ENCODE measurements at regions not wholly inside any gene's neighbourhood (a gene's known extent, or its start where the extent isn't known, plus 50 kb on each side); places are given as distances from the start of the nearest gene placed in this dataset.
"Not testable (repeated sequence)": the region's sequence is repeated elsewhere in the genome, so short reads cannot be mapped to it uniquely, and the experiment has no call there.

DNA sequence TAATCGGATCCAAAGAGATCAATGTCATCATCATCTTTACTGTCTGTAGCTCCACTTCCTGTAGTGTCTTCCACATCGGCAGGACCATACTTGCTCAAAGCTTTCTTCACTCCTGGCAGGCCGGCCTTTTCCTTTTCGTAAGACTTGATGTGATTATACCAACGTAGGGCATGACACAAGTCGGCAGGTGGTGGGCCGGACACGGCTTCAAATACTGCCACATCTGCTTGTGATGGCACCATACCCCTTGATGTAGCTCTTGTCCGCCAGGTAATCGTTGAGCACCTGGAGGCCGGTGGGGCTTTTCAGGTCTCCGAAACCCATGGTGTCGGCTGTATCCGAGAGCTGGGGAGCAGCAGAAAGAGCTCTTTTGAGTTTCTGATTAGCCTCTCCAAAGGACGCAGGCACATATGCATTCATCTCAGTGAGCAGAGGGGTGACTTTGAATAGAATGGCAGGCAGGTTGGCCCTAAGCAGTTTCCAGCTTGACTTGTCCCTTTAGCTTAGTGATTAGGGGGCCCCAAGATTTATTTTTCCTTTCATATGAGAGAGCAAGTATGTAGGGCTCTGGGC lies 106.0 kb upstream of the PODXL start:
- DNase-seq = not testable (repeated sequence)

DNA sequence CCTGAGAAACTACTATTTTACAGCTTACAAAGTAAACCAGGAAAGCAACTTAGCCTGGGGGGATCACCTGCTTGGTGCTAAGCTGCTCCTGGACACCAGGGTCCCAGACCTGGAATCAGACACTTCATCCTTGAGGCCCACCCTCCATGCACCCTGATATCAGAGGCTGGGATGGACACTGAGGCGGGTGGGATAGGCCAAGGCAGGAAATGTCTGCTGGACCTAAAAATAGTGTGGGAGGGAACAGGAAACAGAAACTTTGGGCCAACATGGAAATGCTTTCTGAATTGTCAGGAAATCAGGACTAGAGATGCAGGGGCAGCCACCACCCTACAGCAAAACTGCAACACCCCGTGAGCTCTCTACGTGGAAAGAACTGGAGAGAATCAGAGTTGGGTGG lies 101.5 kb upstream of the PODXL start:
- no peak for DNase-seq

DNA sequence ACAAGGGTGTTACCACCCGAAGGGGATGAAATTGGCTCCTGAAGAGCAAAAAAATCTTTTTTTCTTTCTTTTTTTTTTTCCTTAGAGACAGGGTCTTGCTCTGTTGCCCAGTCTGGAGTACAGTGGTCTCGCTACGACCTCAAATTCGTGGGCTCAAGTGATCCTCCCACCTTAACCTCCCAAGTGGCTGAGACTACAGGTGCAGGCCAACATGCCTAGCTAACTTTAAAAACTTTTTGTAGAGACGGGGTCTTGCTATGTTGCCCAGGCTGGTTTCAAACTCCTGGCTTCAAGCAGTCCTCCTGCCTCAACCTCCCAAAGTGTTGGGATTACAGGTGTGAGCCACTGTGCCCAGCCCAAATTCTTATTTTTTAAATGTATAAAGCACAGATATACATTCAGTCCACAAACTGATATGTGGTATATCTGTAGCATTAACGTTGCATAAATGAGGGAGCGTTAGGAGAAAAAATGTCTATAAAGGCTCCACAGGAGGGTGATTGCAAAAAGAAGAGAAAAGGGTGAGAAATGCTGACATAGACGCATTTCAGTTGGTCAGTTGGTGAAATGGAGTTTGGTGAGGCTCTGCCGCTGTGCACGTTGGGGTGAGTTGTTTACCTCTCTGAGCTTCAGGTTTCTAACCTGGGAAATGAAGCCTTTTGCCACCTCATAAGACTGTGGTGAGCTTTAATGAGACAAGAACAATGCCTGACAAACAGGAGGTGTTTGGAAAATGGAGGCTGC lies 100.7 kb upstream of the PODXL start:
- no peak for DNase-seq

DNA sequence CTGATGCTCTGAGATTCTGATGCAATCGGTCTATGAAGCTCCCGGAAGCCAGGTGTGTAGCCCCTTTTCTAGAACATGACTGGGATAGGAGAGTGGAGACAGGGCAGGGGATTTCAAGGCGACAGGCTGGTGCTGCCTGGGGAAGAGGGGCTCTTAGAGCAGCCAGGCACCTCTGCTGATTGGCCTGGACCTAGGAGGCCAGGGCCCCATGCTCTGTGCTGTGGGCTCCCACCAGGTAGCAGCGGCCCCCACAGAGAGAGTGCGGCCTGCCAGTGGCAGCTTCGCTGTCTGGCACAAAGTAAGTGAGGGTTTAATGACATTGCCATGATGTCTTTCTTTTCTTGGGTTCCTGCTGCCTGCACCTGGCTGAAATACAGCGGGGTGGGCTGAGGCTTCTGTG lies 99.4 kb upstream of the PODXL start:
- no peak for DNase-seq

DNA sequence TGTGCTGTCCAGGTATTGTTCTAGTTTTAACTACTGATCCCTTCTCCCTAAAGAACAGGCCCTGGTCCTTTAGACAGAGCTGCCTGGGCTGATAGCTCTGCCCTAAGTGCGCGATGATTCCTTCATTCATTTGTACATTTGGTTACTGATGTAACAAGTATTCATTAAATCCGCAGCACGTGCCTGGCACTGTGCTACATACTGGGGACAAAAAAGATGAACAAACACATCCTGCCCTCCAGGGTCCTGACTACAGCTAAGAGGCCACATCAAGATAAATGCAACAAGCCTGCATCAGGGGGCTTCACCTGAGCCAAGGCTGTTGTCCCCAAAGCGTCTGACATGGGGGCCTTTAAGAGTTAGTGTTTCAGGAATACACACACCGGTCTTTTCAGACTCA lies 99.0 kb upstream of the PODXL start:
- no peak for DNase-seq

DNA sequence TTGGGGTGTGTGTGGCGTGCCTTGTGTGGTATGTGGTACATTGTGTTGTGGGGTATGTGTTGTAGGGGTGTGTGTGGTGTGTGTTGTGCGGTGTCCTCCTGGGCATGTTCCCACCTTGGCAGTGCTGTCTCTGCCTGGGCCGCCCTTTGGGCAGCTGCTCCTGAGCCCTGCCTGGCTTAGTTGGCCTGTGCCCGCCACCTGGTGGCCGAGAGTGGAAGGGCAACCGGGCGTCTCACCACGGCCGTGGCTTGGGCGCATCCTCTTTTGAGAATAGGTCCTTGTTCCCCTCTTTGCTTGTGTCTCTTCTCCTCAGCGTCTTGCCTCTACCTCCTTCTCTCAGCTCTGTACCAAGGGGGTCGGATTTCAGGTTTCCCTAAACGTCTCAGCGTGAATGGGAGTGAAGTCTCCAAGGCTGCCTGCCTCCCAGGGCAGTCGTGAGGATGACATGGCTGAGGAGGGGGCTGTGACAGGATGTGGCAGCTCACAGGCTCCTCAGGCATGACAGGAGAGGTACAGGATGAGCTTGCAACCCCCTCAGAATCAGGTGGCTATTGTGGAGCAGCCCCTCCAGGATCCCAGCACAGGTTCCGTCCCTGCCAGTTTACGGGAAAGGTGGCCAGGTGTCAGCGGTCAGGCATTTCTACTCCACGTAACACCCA lies 98.4 kb upstream of the PODXL start:
- peak; percentile 39 for DNase-seq

DNA sequence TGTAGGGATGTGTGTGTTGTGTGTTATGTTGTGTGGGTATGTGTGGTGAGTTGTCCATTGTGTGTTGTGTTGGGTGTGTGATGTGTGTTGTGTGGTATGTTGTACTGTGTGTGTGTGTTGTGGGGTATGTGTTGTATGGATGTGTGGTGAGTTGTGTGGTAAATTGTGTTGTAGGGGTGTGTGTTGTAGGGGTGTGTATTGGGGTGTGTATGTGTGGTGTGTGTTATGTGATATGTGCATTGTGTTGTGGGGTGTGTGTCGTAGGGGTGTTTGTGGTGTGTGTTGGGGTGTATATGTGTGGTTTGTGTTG lies 97.8 kb upstream of the PODXL start:
- no peak for DNase-seq

DNA sequence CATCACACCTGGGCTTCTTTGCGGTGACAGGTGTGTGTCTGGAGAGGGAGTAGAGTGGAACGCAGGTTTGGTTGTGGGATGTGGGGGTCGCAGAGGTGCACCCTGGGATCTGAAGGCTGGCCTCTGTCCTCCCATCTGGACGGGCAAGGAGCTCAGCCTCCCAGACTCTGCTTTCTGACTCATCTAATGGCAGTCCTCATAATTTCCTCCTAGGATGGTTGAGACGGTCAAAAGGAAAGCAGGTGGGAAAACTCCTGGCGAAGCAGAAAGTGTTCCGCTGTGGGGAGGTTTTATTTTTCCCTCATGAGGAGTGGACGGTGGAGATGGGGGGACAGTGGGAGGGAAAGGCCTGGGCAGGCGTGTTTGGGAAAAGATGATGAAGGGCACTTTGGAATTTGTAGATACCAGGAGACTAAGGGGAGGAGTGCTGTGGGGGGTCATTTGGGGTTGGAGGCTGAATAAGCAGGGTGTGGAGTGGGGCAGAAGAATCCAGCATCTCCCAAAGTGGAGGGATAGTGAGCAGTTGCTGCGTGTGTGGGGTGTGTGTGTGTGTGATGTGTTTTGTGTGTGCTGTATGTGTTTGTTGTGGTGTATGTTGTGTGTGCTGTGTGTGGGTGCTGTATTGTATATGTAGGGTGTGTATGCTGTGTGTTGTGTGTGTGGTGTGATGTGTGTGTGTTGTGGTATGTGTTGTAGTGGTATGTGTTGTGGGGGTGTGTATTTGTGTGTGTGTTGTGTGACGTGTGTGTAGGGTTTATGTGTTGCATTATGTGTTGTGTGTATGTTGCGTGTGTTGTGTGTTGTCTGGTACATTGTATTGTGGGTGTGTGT lies 97.2 kb upstream of the PODXL start:
- no peak for DNase-seq

DNA sequence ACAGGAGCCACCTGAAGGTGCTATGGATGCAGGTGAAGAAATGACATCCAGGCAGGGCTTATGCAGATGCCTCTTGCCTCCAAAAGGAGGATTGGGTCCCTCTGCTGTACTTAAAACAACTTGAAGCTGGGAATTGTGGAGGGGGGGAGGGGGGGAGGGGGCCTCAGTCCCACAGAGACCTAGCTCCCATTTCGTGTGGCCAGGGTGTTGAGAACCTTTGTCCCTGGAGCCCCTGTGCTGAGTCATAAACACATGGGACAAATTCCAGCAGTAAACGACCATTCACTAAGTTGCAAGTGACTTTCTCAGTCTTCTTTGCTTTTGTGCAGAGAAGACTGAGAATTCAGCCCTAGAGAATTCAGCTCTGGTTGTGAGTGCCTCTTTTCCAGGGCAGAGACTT lies 96.5 kb upstream of the PODXL start:
- no peak for DNase-seq

DNA sequence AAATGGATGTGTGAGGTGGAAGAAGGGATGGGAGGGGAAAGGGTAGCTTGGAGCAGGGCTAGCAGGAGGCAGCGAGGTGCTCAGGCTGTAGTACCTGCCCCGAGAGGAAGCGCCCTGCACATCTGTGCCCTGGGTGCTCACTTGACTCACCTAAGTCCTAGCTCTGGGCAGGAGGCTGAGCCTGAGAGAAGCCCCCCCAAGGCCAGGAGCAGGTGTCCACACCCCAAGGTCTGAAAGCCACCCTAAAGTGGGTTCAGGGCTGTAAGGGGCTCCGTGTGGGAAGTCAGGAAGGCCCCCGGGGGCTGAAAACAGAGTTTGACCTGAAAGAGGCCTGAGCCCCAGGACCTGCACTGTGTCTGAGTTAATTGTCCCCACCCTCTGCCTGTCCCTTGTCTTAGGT lies 95.8 kb upstream of the PODXL start:
- no peak for DNase-seq

DNA sequence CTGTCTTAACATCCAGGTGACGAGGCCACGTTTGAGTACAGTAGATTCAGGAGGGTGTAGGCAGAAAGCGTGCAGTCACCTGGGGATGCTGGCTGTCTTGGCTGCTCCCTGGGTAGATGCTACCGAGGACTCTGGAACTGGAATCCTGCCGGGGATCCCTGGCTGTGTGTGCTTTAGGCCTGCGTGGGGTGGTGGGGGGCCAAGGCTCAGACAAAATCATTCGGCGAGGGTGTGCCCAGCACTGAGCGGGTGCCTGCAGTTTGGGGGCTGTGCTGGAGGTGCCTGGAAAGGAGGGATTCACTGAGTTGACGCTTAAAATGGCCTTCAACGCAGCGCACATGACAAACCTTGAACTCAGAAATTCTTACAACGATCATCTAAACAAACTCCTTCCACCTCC lies 93.5 kb upstream of the PODXL start:
- no peak for DNase-seq

DNA sequence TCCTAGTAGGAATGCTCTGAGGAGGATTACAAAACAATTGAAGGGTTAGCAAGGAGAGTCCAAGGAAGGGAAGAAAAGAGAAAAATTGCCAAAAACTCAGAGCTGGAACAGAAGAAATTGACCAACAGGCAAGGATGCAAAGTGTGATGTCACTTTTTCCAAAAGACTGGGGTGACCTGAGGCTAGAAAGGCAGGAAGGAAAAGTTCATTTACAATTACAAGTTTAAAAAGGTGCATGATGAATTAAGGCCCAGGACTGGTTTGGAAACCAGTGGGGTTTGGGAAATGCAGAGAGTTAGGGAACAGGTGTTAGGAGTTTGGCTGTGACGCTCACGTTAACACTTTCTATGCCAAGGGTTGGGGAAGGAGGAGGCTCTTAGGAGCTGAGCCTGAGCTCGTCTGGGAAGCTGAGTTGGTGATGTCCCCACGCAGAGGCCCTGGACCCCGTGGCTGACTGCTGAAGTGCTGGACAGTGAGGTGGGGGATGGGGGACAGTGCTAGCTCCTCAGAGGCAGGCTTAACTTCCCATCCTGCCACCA lies 92.6 kb upstream of the PODXL start:
- no peak for DNase-seq

DNA sequence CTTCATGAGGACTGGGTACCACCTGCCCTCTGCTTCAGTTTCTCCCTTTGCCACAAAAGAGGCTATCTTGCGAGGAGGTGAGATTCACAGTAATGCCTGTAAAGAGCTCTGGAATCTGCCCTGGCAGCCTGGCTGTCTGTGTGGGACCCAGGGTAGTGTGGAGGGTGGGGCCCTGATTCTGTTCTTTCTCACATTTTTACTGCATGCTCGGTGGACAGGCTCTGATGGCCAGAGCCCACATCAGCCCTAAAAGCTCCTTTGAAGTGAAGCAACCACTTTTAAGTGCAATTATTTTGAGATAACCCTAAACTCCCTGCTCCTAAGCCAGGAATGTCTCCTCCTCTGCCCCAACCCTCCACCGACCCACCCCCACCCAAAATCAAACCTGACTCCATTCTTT lies 92.1 kb upstream of the PODXL start:
- DNase-seq = no peak

DNA sequence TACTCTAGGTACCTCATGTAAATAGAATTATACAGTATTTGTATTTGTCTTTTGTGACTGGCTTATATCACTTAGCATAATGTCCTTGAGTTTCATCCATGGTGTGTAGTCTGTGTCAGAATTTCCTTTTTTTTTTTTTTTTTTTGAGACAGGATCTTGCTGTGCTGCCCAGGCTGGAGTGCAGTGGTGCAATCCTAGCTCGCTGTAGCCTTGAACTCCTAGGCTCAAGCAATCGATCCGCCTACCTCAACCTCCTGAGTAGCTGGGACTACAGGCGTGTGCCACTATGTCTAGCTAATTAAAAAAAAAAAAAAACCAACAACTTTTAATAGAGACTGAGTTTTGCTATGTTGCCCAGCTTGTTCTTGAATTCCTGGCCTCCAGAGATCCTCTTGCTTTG lies 89.8 kb upstream of the PODXL start:
- DNase-seq = no peak

DNA sequence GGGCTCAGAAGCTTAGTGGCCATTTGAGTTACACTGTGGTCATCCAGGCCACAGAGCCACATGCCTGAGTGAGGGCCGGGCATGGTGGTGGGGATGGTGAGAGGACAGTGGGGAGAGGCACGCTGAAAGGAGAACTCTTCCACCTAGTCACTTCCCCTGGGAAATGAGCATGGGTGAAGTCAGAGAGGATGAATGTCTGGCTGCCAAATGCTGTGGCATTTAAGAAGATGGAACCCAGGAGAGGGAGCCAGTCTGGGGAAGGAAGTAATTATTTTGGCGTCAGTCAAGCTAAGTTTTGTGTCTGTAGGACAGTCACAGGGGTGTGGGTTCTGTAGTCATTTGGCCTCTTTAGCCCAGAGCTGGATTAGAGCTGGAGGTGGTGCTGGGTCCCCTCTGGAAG lies 86.0 kb upstream of the PODXL start:
- DNase-seq = no peak

DNA sequence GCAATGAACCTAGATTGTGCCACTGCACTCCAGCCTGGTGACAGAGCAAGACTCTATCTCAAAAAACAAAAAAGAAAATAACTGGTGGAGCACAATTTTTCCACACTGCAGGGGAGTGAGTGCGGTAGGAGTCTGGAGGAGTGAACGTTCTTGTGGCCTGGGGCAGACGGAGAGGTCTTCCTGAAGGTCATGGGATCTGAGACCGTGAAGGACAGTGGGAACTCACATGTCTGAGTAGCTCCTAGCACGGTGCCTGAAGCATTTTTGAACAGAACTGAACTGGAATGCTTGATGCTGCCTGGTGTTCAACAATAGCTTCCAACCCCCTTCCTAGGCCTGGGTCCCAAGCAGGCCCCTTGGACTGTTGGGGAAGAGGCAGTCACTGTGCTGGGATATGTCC lies 84.3 kb upstream of the PODXL start:
- DNase-seq = no peak

DNA sequence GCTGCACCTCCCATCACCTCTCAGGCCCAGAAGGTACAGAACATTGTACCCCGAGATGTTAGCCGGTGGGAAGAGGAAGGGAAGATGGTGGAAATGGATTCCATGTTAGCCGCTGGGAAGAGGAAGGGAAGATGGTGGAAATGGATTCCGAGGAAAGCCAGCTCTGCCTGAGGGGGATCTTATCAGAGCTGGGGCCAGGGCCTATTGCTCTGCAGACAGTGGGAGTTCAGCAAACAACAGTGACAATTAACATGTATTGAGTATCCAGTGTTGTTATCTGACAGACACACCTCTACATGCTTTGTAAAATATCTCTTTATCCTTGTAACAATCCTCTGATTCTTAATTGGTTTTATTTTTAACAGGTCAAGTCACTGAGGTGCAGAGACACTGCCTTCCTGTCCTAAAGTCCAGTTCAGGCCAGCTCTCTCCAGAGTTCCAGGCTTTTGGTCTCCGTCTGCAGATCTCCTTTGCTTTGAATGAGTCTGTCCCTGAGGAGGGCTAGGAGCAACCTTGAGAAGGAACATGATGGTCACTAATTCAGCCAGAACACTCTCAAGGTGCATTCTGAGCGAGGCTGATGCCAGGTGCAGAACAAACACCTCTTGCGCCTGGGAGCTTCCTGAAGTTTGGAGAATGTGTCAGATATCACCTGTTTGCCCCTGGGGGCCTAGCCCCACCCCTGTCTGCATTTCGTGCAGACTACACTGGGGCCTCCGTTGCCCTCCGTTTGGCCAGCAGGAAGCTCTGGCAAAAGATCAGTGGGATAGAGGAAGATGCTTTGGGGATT lies 82.4 kb upstream of the PODXL start:
- no peak for DNase-seq

DNA sequence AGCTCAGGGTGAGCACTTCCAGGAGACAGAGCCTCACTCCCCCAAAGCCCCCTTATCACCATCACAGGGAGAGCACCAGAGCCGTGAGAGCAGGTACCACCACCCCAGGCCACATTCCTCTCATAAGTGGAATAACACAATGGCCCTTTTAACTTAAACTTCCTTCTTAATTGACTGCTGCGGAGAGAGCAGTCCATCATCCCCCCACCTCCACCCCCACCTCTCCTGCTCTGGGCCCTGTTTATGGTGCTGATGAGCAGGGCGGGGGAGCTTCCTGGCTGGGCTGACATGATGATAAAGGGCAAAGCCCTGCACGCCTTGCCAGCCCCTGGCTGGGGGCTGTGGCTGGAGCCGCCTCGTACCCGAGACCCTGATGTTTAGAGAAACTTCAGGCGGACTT lies 81.4 kb upstream of the PODXL start:
- no peak for DNase-seq

DNA sequence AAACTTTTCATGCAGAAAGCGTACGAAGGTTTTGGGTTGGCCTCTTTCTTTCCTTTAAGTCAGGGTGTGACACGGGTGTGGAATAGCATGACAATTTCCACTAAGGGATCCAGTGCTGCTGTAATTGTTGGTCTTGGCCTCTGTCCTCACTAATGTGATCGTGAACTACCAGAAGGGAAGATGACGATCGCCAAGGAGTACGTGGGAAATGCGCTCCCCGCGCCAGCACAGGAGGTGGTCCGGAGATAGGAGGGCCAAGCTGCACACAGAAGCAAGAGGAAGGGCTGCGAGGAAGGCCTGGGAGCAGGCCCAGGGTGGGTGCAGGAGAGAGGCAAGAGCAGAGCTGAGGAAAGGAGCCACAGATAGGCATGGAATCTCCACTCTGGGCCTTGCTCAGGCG lies 79.7 kb upstream of the PODXL start:
- no peak for DNase-seq

DNA sequence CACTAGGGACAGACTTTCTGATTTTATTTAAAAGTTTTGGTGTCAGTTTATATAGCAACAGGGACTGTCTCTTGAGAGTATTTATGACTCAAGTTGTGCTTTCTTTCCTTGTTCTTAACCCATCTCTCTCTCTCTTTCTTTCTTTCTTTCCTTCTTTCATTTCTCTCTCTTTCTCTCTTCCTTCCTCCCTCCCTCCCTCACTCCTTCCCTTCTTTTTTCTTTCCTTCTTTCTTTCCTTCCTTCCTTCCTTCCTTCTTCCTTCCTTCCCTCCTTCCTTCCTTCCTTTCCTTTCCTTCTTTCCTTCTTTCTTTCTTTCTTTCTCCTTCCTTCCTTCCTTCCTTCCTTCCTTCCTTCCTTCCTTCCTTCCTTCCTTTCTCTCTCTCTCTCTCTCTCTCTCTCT lies 77.8 kb upstream of the PODXL start:
- not testable (repeated sequence) for DNase-seq

DNA sequence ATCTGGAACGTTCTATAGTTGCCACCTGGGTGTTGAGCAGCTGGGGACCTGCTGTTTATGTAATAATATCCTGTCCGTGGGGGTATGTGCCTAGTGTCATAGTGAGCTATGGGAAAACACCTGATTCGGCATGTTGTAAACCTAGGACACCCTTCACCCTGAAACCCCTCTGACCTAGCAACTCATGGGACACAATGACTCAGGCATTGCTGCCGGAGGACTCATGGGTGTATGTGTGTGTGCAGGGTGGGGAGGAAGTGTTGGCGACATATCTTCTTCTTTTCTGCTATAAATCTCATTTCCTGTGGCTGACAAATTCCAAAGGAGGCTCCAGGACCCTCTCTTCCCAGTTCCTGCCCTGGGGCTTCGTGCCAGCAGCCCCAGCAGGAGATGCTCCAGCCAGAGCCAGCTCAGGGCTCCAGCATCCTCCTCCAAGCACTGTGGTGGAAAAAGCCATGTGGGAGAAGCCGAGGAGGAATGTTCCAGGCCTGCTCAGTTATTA lies 77.0 kb upstream of the PODXL start:
- no peak for DNase-seq

DNA sequence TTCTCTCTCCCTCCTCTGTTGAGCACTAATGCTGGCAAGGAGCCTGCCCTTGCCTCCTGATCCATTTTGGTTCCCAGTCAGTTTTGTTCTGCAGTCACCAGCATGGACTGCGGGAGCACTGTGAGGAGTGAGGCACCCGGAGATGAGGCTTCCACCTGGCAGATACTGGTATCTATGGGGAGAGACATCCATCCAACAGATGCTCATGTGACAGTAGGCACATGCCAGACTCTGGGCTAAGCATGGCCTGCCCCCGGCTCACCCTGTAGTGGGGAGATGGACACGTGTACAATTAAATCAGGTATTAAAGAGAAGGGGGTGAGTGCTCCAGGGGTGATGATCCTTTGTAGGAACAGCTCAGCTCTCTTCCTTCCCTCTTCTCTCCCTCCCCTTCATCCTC lies 74.0 kb upstream of the PODXL start:
- DNase-seq = no peak

All from NCI-H748 treated with DMSO at 0.1 percent for 48 hours (cell line).